HG03159 (cell line): ENCODE measurements at regions not wholly inside any gene's neighbourhood (a gene's known extent, or its start where the extent isn't known, plus 50 kb on each side); places are given as distances from the start of the nearest gene placed in this dataset.
"Not testable (repeated sequence)": the region's sequence is repeated elsewhere in the genome, so short reads cannot be mapped to it uniquely, and the experiment has no call there.

Source experiments
- ATAC-seq: cut with Tn5 transposase; IDR thresholded peaks from one replicate; pipeline ENCODE4 v1.9.1; 2021; ENCODE audit warnings: mild to moderate bottlenecking, moderate library complexity; ENCODE audit not compliant: unreplicated experiment

GRCh38 chr10:31687663-31688482, 240.8 kb downstream of the ARHGAP12 start:
- no peak for ATAC-seq

GRCh38 chr10:31686599-31686998, 242.0 kb downstream of the ARHGAP12 start:
- no peak for ATAC-seq

- ATAC-seq = no peak
Observed at GRCh38 chr10:31683682-31684081, 244.9 kb downstream of the ARHGAP12 start.

- ATAC-seq = no peak
Observed at GRCh38 chr10:31679936-31680335, 248.7 kb downstream of the ARHGAP12 start.

GRCh38 chr10:31678575-31679516, 249.8 kb downstream of the ARHGAP12 start:
- ATAC-seq = no peak

- ATAC-seq = no peak
Observed at GRCh38 chr10:31678139-31678536, 250.5 kb downstream of the ARHGAP12 start.

- ATAC-seq = no peak
Observed at GRCh38 chr10:31677195-31678138, 251.2 kb downstream of the ARHGAP12 start.

- ATAC-seq = no peak
Observed at GRCh38 chr10:31675726-31676125, 252.9 kb downstream of the ARHGAP12 start.

- ATAC-seq = no peak
Observed at GRCh38 chr10:31669357-31669756, 259.3 kb downstream of the ARHGAP12 start.

GRCh38 chr10:31668326-31668725, 260.3 kb downstream of the ARHGAP12 start:
- no peak for ATAC-seq

GRCh38 chr10:31665764-31666279, 262.8 kb downstream of the ARHGAP12 start:
- not testable (repeated sequence) for ATAC-seq

- ATAC-seq = no peak
Observed at GRCh38 chr10:31664803-31665202, 263.8 kb downstream of the ARHGAP12 start.

- ATAC-seq = not testable (repeated sequence)
Observed at GRCh38 chr10:31664071-31664470, 264.6 kb downstream of the ARHGAP12 start.

- ATAC-seq = no peak
Observed at GRCh38 chr10:31660300-31660699, 268.3 kb downstream of the ARHGAP12 start.

GRCh38 chr10:31659665-31660064, 269.0 kb downstream of the ARHGAP12 start:
- no peak for ATAC-seq

- ATAC-seq = no peak
Observed at GRCh38 chr10:31657434-31657872, 271.2 kb downstream of the ARHGAP12 start.

- ATAC-seq = no peak
Observed at GRCh38 chr10:31656851-31657433, 271.7 kb downstream of the ARHGAP12 start.

GRCh38 chr10:31652038-31652437, 276.6 kb downstream of the ARHGAP12 start:
- no peak for ATAC-seq

GRCh38 chr10:31650010-31650409, 278.6 kb downstream of the ARHGAP12 start:
- no peak for ATAC-seq

GRCh38 chr10:31648966-31649365, 279.7 kb downstream of the ARHGAP12 start:
- ATAC-seq = no peak
